ENCODE measurements at regions not wholly inside any gene's neighbourhood (a gene's known extent, or its start where the extent isn't known, plus 50 kb on each side); places are given as distances from the start of the nearest gene placed in this dataset.
"Not testable (repeated sequence)": the region's sequence is repeated elsewhere in the genome, so short reads cannot be mapped to it uniquely, and the experiment has no call there.

DNA sequence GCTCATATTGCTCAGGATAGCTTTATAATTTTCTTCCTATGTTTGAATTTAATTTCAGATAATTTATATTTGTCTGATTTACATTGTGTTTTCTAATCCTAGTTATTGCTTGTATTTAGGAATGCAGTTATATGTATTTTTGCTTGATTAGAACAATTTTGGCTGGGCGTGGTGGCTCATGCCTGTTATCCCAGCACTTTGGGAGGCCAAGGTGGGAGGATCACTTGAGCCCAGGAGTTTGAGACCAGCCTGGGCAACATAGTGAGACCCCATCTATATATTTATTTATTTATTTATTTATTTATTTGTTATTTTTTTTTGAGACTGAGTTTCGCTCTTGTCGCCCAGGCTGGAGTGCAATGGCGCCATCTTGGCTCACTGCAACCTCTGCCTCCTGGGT is 73.9 kb downstream of the KPNA2 start:
- TF ChIP-seq GFI1 (CRISPR knock-in tag; IDR thresholded peaks at IDR 0.05; ENCODE audit: borderline replicate concordance); WIZ (CRISPR knock-in tag; IDR thresholded peaks at IDR 0.05); BHLHE40 (IDR thresholded peaks at IDR 0.05; ENCODE audit: low read length); POLR2AphosphoS5 (IDR thresholded peaks at IDR 0.05; ENCODE audit: low read depth, low read length); SOX13 (IDR thresholded peaks at IDR 0.05); SOX13 (CRISPR knock-in tag; conservative IDR thresholded peaks at IDR 0.05 in 1 of 2, IDR thresholded peaks at IDR 0.05 in 1 of 2); NFIC (IDR thresholded peaks at IDR 0.05; ENCODE audit: low read length); ZNF317 (CRISPR knock-in tag; IDR thresholded peaks at IDR 0.05); ZNF780A (CRISPR knock-in tag; IDR thresholded peaks at IDR 0.05); EP300 (IDR thresholded peaks at IDR 0.05; ENCODE audit: low read depth in 2 of 2, low read length in 2 of 2); EP300 (CRISPR knock-in tag; IDR thresholded peaks at IDR 0.05; ENCODE audit: borderline replicate concordance); ZNF354B (CRISPR knock-in tag; IDR thresholded peaks at IDR 0.05): not testable (repeated sequence)
- TF ChIP-seq, protein P1, sequence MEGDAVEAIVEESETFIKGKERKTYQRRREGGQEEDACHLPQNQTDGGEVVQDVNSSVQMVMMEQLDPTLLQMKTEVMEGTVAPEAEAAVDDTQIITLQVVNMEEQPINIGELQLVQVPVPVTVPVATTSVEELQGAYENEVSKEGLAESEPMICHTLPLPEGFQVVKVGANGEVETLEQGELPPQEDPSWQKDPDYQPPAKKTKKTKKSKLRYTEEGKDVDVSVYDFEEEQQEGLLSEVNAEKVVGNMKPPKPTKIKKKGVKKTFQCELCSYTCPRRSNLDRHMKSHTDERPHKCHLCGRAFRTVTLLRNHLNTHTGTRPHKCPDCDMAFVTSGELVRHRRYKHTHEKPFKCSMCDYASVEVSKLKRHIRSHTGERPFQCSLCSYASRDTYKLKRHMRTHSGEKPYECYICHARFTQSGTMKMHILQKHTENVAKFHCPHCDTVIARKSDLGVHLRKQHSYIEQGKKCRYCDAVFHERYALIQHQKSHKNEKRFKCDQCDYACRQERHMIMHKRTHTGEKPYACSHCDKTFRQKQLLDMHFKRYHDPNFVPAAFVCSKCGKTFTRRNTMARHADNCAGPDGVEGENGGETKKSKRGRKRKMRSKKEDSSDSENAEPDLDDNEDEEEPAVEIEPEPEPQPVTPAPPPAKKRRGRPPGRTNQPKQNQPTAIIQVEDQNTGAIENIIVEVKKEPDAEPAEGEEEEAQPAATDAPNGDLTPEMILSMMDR (CRISPR knock-in tag; IDR thresholded peaks at IDR 0.05) = not testable (repeated sequence)
- TF ChIP-seq, protein P2, sequence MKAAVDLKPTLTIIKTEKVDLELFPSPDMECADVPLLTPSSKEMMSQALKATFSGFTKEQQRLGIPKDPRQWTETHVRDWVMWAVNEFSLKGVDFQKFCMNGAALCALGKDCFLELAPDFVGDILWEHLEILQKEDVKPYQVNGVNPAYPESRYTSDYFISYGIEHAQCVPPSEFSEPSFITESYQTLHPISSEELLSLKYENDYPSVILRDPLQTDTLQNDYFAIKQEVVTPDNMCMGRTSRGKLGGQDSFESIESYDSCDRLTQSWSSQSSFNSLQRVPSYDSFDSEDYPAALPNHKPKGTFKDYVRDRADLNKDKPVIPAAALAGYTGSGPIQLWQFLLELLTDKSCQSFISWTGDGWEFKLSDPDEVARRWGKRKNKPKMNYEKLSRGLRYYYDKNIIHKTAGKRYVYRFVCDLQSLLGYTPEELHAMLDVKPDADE (CRISPR knock-in tag; IDR thresholded peaks at IDR 0.05) = not testable (repeated sequence)

Data from HepG2 (cell line).